Kidney tubule cell (primary cell): ENCODE measurements at regions not wholly inside any gene's neighbourhood (a gene's known extent, or its start where the extent isn't known, plus 50 kb on each side); places are given as distances from the start of the nearest gene placed in this dataset.
"Not testable (repeated sequence)": the region's sequence is repeated elsewhere in the genome, so short reads cannot be mapped to it uniquely, and the experiment has no call there.

ENCODE experiments used
- DNase-seq: peaks from one replicate; pipeline ENCODE4 v3.0.0-alpha.2; 2018; ENCODE audit warnings: low spot score

- DNase-seq: peak; percentile 79
These were observed 116.6 kb downstream of the QRSL1 start for GRCh38 chr6:106745824-106746582.

GRCh38 chr6:106745197-106745770 is 115.9 kb downstream of the QRSL1 start:
- DNase-seq: no peak

DNA sequence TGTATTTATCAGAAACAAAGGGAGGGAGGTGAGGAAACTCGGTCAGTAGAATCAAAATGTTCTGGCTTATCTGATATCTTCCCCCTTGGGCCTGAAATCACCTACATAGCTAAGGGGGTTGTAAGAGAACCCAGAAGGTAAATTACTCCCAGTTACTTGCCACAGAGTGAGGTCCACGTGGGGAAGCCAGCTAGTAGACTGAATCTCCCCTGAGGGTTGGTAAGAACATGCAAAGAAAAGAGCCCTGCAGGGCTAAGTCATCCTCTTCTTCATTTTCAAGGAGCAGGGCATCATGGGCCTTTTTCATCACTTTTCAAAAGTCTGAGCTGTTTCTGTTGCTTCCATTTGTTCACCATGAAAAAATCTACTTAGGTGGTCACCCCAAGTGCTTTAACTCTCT is 115.4 kb downstream of the QRSL1 start:
- DNase-seq: no peak

DNA sequence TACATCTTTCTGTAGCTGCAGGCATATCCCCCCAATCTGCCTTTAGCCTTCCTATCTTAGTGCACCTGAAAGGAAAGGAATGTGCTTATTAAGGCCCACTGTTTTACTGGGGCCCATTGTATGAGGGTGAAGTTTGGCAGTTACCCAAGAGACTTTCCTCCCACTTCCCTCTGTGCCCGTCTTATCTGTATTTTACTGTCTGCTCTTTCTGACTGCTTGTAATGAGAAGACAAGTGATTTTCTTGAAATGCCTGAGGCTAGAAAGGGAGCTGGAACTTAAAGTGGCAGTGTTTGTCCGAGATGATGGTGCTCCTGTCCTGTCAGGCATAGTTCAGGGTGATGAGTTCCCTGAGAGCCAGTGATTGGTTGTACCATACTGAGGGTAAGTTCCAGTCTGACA is 114.7 kb downstream of the QRSL1 start:
- not testable (repeated sequence) for DNase-seq

DNA sequence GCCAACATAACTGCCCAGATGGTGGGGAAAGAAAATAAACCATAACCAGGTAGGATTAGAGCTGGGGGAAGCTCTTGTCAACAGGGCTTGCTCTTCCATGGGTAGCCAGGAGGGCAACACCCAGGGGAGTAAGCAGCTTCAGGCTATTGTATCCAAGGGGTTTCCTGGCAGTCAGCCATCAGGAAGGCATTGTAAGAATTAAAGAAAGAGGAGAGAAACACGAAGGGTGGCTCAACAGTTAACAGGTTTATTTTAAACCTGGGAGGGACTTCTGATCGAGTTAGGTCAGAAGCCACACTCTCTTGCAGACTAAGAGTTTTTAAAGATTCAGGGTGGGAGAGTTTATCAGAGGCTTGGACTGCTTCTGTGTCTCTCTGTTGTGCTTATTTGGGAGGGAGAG is 114.2 kb downstream of the QRSL1 start:
- peak; percentile 38 for DNase-seq

DNA sequence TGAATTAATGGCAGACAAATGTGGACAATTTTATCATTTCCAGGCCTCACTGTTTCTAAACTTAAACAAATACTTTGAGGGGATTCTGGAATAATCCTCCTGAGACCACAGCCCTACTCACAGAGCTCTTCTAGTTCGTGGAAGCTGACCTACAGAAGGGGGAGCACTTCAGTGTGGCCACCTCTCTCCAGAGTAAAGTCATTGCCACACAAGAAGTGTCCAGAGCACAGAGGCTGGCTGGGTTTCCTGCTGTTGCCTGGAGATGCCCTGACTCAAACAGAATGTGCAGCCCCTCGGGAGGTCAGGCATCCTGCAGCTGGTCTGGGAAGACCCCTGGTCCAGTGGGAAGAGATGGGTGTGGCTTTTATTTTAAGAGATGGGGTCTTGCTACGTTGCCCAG is 110.9 kb downstream of the QRSL1 start:
- no peak for DNase-seq

DNA sequence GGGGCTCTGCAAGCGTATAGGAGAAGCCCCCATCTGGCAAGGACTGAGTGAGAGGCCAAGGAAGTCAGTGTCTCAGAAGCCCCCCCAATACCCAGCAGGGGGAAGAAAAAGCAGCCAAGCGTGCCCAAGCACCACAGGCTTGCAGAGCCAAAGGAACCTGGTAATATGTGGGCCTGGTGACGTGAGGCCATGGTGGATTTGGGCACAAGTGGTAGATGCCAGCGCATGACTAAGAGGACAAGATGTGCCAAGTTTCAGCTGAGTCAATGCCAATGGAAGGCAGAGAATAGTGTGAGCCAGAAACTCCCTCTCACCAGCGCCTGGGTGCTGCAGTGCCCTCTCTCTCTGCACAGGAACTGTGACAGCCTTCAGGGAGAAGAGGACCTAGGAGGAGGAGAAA is 110.0 kb downstream of the QRSL1 start:
- peak; percentile 95 for DNase-seq

DNA sequence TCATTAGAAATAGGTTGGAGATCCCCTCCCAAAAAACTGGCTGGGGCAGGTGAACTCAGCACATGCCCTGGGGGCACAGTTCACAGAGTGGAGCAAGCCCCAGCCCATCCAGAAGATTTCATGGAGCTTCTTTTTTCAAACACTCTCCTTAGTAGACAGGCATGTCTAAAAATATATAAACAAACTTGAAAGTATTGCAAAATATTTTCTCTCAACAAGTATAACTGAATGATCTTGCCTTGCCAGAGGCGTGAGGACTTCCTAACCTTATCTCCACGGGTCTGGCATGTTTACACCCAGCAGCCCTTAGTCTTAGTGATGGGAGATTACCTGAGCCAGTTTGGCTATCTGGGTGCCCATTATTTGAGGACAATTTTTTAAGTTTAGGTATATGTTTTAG is 107.1 kb downstream of the QRSL1 start:
- no peak for DNase-seq

- DNase-seq: no peak
These were observed 106.5 kb downstream of the QRSL1 start for GRCh38 chr6:106735828-106736227.

DNA sequence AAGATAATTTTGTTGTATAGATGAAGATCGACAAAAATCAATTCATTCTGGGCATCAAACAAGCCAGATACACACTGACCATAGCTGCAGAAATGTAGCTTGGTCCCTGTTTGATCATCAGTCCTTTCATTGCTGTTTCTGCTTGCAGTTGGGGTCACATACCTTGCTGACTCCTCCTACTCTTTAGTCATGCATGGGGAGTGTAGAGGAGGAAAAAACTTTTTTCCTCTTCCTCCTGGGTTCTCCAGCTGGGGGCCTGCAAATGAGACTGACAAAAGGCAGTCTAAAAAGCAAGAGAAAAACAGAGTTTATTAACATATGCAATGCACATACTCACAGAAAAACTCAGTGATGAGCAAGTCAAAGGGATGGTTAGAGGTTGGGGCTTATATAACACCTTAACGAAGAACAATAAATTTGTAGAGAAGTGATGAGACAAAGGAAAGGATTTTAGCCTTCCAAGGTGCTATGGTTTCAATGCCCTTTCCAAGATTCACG is 105.8 kb downstream of the QRSL1 start:
- DNase-seq: peak; percentile 57

DNA sequence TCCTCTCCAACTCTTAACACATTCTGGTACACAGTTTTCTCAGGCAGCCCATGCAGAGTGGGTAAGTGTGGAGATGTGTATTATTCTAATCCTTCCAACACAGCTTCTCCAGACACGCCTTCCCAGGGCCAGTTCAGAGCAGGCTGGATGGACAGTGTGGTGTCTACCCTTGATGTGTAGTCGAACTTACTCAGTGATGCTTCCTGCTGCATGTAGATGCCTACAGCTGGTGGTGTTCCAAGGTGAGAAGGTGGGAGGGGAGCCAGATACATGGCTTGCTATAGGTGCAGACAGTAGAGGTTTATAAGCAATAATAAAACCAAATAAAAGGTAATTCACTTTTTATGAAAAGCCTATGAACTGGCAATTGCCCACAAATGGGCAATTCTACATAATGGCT is 104.0 kb downstream of the QRSL1 start:
- DNase-seq: no peak

GRCh38 chr6:106732376-106732940 is 103.1 kb downstream of the QRSL1 start:
- DNase-seq: no peak

DNA sequence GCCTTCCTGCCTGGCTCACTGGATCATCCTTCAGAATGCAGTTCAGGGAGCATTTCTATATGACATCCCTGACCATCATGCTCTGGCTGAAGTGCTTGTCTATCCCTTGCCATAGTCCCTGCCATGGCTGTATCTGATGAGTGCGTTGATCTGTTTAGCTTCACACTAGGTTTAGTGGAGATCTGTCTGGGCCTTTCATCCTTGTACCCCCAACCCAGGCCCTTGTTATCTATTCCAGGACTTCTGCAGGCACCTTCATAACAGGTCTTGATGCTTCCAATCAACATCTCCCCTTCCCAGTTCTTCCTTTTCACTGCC is 102.4 kb downstream of the QRSL1 start:
- DNase-seq: no peak

DNA sequence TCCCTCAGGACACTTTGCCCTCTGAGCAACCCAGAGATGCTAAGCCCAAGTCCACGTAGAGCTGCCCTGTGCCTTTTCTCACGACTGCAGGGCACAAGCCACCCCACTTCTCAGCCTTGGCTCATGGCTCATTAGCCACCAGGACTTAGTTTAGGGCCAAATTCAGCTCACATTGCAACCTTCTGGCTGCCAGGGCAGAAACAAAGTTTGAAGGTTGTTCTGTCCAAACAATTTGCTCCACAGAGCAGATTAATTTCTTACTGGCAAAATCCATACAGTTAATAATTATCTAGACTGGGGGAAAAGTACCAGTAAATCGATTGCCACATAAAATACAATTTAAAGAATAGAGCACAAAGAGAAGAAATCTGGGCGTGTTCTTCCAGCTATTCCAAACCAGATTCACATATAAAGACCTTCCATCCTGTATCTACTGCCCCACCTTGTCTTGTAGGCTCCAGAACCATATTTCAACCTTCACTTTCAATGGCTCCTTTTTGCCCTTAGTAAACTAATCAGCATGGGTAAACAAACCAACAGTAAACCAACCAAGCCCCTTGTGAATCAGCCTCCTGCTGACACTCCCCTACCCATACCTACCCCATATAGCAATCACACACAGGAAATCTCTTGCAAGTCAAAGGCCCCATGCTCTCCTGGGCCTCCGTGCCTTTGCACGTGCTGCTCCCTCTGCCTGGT is 101.9 kb downstream of the QRSL1 start:
- DNase-seq: peak; percentile 69

- DNase-seq: no peak
These were observed 101.3 kb downstream of the QRSL1 start for GRCh38 chr6:106730718-106731117.

- DNase-seq: no peak
These were observed 100.9 kb downstream of the QRSL1 start for GRCh38 chr6:106730264-106730663.

DNA sequence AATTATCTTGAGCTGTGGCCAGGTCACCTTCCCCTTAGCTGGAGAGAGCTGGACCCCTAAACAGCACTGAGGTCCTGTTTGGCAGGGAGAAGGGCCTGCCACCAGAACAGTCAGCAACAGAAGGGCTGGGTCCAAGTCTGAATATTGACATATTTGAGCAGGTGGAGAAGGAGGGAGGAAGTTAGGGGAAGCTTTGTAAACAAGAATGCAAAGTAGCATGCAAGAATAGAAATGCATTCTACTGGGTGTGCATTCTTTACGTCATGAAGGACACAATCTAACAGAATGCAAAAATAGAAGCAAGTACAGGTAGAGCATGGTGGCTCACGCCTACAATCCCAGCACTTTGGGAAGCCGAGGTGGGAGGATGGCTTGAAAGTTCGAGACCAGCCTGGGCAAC is 100.5 kb downstream of the QRSL1 start:
- DNase-seq: no peak

- DNase-seq: no peak
These were observed 99.0 kb downstream of the QRSL1 start for GRCh38 chr6:106728296-106728870.

- no peak for DNase-seq
These were observed 98.2 kb downstream of the QRSL1 start for GRCh38 chr6:106727480-106728149.

DNA sequence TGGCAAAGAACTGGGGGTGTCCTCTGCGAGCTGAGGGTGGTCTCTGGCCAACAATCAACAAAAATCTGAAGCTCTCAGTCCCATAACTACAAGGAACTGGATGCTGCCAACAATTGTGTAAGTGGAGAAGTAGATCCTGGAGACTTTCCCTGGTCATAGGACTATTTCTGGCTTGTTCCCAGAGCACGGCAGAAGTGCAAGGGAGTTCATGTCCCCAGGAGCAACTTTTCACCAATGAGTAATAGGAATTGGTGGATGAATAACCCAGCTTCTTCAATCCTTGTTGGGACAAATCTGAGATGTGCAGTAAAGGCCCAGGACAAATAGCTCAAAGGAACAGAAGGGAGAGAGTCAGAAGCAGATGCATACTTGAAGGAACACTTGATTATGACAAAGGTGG is 95.5 kb downstream of the QRSL1 start:
- peak; percentile 92 for DNase-seq

DNA sequence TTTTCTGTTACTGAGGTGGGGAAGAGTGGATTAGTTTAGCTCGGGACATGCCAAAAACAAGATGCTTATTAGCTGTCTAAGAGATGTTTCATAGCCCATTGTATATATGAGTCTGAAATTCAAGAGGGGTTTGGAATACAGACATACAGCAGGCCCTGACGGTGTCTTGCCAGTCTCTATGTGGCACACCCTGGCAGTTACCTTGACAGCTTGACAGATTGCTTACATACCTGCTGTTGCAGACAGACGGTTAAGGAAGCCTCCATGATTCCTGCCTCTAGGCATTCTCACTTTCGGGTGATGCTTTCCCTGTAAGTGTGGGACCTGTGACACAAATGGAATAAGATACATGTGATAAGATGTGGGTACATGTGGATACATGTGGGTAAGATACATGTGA is 95.0 kb downstream of the QRSL1 start:
- no peak for DNase-seq

DNA sequence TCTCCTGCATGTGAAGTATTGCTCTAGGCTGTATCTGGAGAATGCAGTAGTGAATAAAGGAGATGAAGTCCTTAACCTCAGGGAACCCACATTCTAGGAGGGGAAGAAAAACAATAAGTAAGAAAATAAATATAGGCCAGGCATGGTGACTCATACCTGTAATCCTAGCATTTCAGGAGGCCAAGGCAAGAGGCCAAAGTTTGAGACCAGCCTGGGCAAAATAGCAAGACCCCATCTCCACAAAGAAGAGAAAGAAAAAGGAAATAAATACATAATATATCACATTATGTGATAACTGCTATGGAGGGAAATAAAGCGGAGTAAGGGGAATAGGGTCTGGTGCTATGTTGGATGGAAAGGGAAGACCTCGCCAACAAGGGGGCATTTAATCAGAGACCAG is 94.0 kb downstream of the QRSL1 start:
- not testable (repeated sequence) for DNase-seq
